IMR-90 (cell line): ENCODE measurements at regions not wholly inside any gene's neighbourhood (a gene's known extent, or its start where the extent isn't known, plus 50 kb on each side); places are given as distances from the start of the nearest gene placed in this dataset.

Experiments used
- ATAC-seq: fragments of 200-7000 bp; cut with Tn5 transposase; 2 replicates; pipeline ENCODE4 v1.9.1; 2020; ENCODE audit warnings: low read depth, mild to moderate bottlenecking, moderate library complexity
- BruUV-seq: library from RNA; stranded (reverse); fragments of 400-500 nt; replicated peaks from 2 replicates; lab custom pipeline; 2021; lab: Mats Ljungman, UMichigan
- CTCF ChIA-PET: fragments of 300-600 bp; formaldehyde crosslinking; extraction: SDS; loops from one replicate; lab custom pipeline; 2021; ENCODE audit warnings: antibody characterized with exemption; lab: Yijun Ruan, JAX
- POLR2A ChIA-PET: fragments of 300-600 bp; sonication (Branson Sonifier 250); formaldehyde crosslinking; loops from one replicate; lab custom pipeline; 2022; ENCODE audit warnings: antibody characterized with exemption; ENCODE audit not compliant: unreplicated experiment; lab: Charles Lee
- DNase-seq: peaks from one replicate; pipeline ENCODE4 v3.0.0; 2013
- H2AFZ ChIP-seq: replicated peaks from 2 replicates; pipeline ENCODE3; 2013; ENCODE audit warnings: low read length, mild to moderate bottlenecking; ENCODE audit not compliant: poor library complexity
- H2AK5ac ChIP-seq: 2 replicates; pipeline ENCODE4 v1.6.1; 2013; ENCODE audit warnings: low read depth, low read length, inconsistent platforms
- H2AK9ac ChIP-seq: replicated peaks from 2 replicates; pipeline ENCODE3; 2013; ENCODE audit warnings: mild to moderate bottlenecking, low read depth, low read length, moderate library complexity; ENCODE audit not compliant: poor library complexity
- H2BK120ac ChIP-seq: 2 replicates; pipeline ENCODE4 v1.6.1; 2013; ENCODE audit warnings: low read depth, low read length, inconsistent platforms
- H2BK15ac ChIP-seq: 3 replicates; pipeline ENCODE4 v1.6.1; 2013; ENCODE audit warnings: low read depth, low read length, inconsistent platforms
- H2BK20ac ChIP-seq: 2 replicates; pipeline ENCODE4 v1.6.1; 2013; ENCODE audit warnings: low read depth, mild to moderate bottlenecking, inconsistent platforms, low read length, moderate library complexity
- H2BK5ac ChIP-seq: 2 replicates; pipeline ENCODE4 v1.6.1; 2013; ENCODE audit warnings: mild to moderate bottlenecking, low read depth, low read length, inconsistent platforms; ENCODE audit not compliant: poor library complexity, severe bottlenecking
- H3K14ac ChIP-seq: replicated peaks from 2 replicates; pipeline ENCODE4 v1.6.1; 2013; ENCODE audit warnings: low read depth, low read length, inconsistent platforms
- H3K18ac ChIP-seq: 2 replicates; pipeline ENCODE4 v1.6.1; 2013; ENCODE audit warnings: low read depth, low read length, control low read depth
- H3K23ac ChIP-seq: 2 replicates; pipeline ENCODE4 v1.6.1; 2013; ENCODE audit warnings: low read depth, low read length, inconsistent platforms
- H3K27ac ChIP-seq: 2 replicates; pipeline ENCODE4 v1.5.1; 2013; ENCODE audit warnings: mild to moderate bottlenecking, control low read depth, low read length; ENCODE audit not compliant: insufficient read depth
- H3K27me3 ChIP-seq: 2 replicates; pipeline ENCODE4 v1.6.1; 2013; ENCODE audit warnings: low read length; ENCODE audit not compliant: control insufficient read depth, insufficient read depth
- H3K36me3 ChIP-seq: 2 replicates; pipeline ENCODE4 v1.6.1; 2013; ENCODE audit warnings: low read length, mixed read lengths; ENCODE audit not compliant: control insufficient read depth, insufficient read depth
- H3K4ac ChIP-seq: 2 replicates; pipeline ENCODE4 v1.6.1; 2013; ENCODE audit warnings: low read depth, low read length, inconsistent platforms
- H3K4me1 ChIP-seq: 2 replicates; pipeline ENCODE4 v1.6.1; 2013; ENCODE audit warnings: low read length, mixed read lengths; ENCODE audit not compliant: control insufficient read depth, insufficient read depth
- H3K4me2 ChIP-seq: 2 replicates; pipeline ENCODE4 v1.6.1; 2013; ENCODE audit warnings: low read depth, mild to moderate bottlenecking, control low read depth, low read length, moderate library complexity
- H3K4me3 ChIP-seq: 2 replicates; pipeline ENCODE4 v1.5.1; 2013; ENCODE audit warnings: low read depth, mild to moderate bottlenecking, control low read depth, low read length, moderate library complexity; ENCODE audit not compliant: insufficient read depth
- H3K56ac ChIP-seq: 2 replicates; pipeline ENCODE4 v1.6.1; 2013; ENCODE audit warnings: low read length, inconsistent platforms; ENCODE audit not compliant: insufficient read depth; ENCODE audit errors: extremely low read depth
- H3K79me1 ChIP-seq, 2 experiments: 2 replicates each; pipeline ENCODE4 v1.6.1; 2013; ENCODE audit warnings: low read length in 2 of 2, inconsistent platforms in 1 of 2, low read depth in 1 of 2
- H3K9ac ChIP-seq: 2 replicates; pipeline ENCODE4 v1.6.1; 2013; ENCODE audit warnings: low read depth, low read length, control low read depth
- H3K9me1 ChIP-seq: 2 replicates; pipeline ENCODE4 v1.6.1; 2013; ENCODE audit warnings: low read length, inconsistent platforms; ENCODE audit not compliant: insufficient read depth
- H3K9me3 ChIP-seq: 2 replicates; pipeline ENCODE4 v1.6.1; 2013; ENCODE audit warnings: low read length; ENCODE audit not compliant: control insufficient read depth, insufficient read depth
- H4K20me1 ChIP-seq: 2 replicates; pipeline ENCODE4 v1.6.1; 2013; ENCODE audit warnings: low read length, inconsistent platforms; ENCODE audit not compliant: insufficient read depth
- H4K5ac ChIP-seq: 2 replicates; pipeline ENCODE4 v1.6.1; 2013; ENCODE audit warnings: mild to moderate bottlenecking, low read depth, low read length, control low read depth
- H4K8ac ChIP-seq, 2 experiments: 2 replicates each; pipeline ENCODE4 v1.6.1; 2013; ENCODE audit warnings: low read depth in 2 of 2, low read length in 2 of 2, control low read depth in 1 of 2, inconsistent platforms in 1 of 2
- H4K91ac ChIP-seq: 2 replicates; pipeline ENCODE4 v1.6.1; 2013; ENCODE audit warnings: low read depth, low read length, inconsistent platforms; ENCODE audit not compliant: insufficient read depth
- BHLHE40 ChIP-seq: fragments of 150-350 bp; IDR thresholded peaks from 2 replicates; pipeline ENCODE4 v1.6.1; 2016; ENCODE audit warnings: mild to moderate bottlenecking, low read depth, low read length
- CEBPB ChIP-seq: IDR thresholded peaks from 2 replicates; pipeline ENCODE4 v1.6.1; 2012; ENCODE audit warnings: low read depth, low read length, improper control_type of control experiment
- ELK1 ChIP-seq: fragments of 150-350 bp; IDR thresholded peaks from 2 replicates; pipeline ENCODE4 v1.6.1; 2016; ENCODE audit warnings: low read depth, mild to moderate bottlenecking, low read length, moderate library complexity, borderline replicate concordance
- FOS ChIP-seq: fragments of 150-350 bp; IDR thresholded peaks from 2 replicates; pipeline ENCODE4 v1.6.1; 2016; ENCODE audit warnings: low read depth, low read length
- MAZ ChIP-seq: IDR thresholded peaks from 2 replicates; pipeline ENCODE4 v1.6.1; 2012; ENCODE audit warnings: low read depth, mild to moderate bottlenecking, low read length, improper control_type of control experiment, moderate library complexity, borderline replicate concordance
- NFE2L2 ChIP-seq: fragments of 150-350 bp; IDR thresholded peaks from 2 replicates; pipeline ENCODE4 v1.6.1; 2016; ENCODE audit warnings: low read depth, mild to moderate bottlenecking, low read length
- RFX5 ChIP-seq: IDR thresholded peaks from 2 replicates; pipeline ENCODE4 v1.8.0; 2012; ENCODE audit warnings: low read depth, mild to moderate bottlenecking, low read length, moderate library complexity
- SMC3 ChIP-seq: fragments of 150-350 bp; IDR thresholded peaks from 2 replicates; pipeline ENCODE4 v1.6.1; 2016; ENCODE audit warnings: low read depth, mild to moderate bottlenecking, antibody characterized with exemption, low read length, moderate library complexity
- USF2 ChIP-seq: fragments of 150-350 bp; IDR thresholded peaks from 2 replicates; pipeline ENCODE4 v1.6.1; 2017; ENCODE audit warnings: mild to moderate bottlenecking, antibody characterized with exemption, low read length, low read depth
- WGBS, 2 experiments: methylation state at CpG; one replicate each; pipeline versions ENCODE4 v1.1.5 to v1.1.7; 2013; ENCODE audit warnings: missing lambda C conversion rate in 2 of 2; ENCODE audit not compliant: insufficient read length in 1 of 2; ENCODE audit errors: extremely low coverage in 2 of 2; 5-methylcytosine and 5-hydroxymethylcytosine counted together
- dilution Hi-C: fragments of 300-500 bp; cut with HindIII; formaldehyde crosslinking; loops from one replicate; pipeline ENCODE4 v1.14.3; 2018; ENCODE audit warnings: low sequenced_read_pairs; ENCODE audit not compliant: unreplicated experiment
- in situ Hi-C: fragments of 300-500 bp; cut with MboI; formaldehyde crosslinking; loops from 3 replicates; pipeline ENCODE4 v1.14.3; 2019; ENCODE audit warnings: low sequenced_read_pairs, inconsistent platforms, mixed read lengths
- intact Hi-C: fragments of 100-400 bp; cut with micrococcal nuclease; formaldehyde crosslinking; loops from 2 replicates; pipeline ENCODE4 v1.10.0; 2022

GRCh38 chr4:174122705-174123104, 160.8 kb downstream of the FBXO8 start:
- Histone ChIP-seq H2BK120ac (no peak overlapping the region), H2AFZ (no peak overlapping the region), H3K27me3 (peaks cover 1% of the 10 kb centered on the region), H2AK9ac (no peak overlapping the region), H2BK5ac (no peak overlapping the region), H3K79me1 (no peaks in the 10 kb centered on the region), H4K5ac (no peak overlapping the region), H2BK15ac (no peak overlapping the region), H3K9me1 (no peaks in the 10 kb centered on the region), H3K36me3 (no peaks in the 10 kb centered on the region), H3K9me3 (no peaks in the 10 kb centered on the region), H3K4me2 (no peak overlapping the region), H4K20me1 (no peaks in the 10 kb centered on the region), H3K56ac (no peak overlapping the region), H2AK5ac (no peak overlapping the region), H4K8ac (no peak overlapping the region), H4K91ac (no peak overlapping the region), H3K4ac (no peak overlapping the region), H3K18ac (no peak overlapping the region), H2BK20ac (no peak overlapping the region), H3K9ac (no peak overlapping the region), H3K14ac (no peak overlapping the region), H3K4me3 (no peak overlapping the region), H3K27ac (no peak overlapping the region), H3K4me1 (no peaks in the 10 kb centered on the region), H3K23ac (no peak overlapping the region)
- ATAC-seq = no peak; the same call in 1 of the 2 replicates
- ChIA-PET POLR2A (no interaction called here), CTCF (interaction anchor here (1.3 kb wide), 1 partner anchor 9 kb away, joined by 3 read pairs; no protein-coding TSS in a partner anchor)
- TF ChIP-seq ELK1 (no peak), BHLHE40 (no peak), MAZ (no peak), NFE2L2 (no peak), CEBPB (no peak), SMC3 (no peak), RFX5 (no peak), FOS (no peak), USF2 (no peak)
- no TSS peak for BruUV-seq
- no peak for DNase-seq
- dilution Hi-C loops = no loop called here
- in situ Hi-C loops = loop anchor here (10.0 kb wide), 1 partner anchor 618 kb away; no protein-coding TSS in a partner anchor
- intact Hi-C loops = loop anchor here (10.0 kb wide), 1 partner anchor 192 kb away; no protein-coding TSS in a partner anchor
- WGBS, 2 experiments = no CpG with 5 or more reads among the region's 1 CpG
